Loucy (cell line): ENCODE measurements at regions not wholly inside any gene's neighbourhood (a gene's known extent, or its start where the extent isn't known, plus 50 kb on each side); places are given as distances from the start of the nearest gene placed in this dataset.

Source experiments
- CTCF ChIP-seq: fragments of 200-600 bp; sonication (generic); conservative IDR thresholded peaks from 2 replicates; pipeline ENCODE4 v1.5.1; 2014; ENCODE audit warnings: mild to moderate bottlenecking, antibody characterized with exemption, low read length
- EZH2phosphoT487 ChIP-seq: fragments of 200-600 bp; IDR thresholded peaks from 2 replicates; pipeline ENCODE4 v1.6.1; 2018; ENCODE audit warnings: antibody characterized with exemption, mild to moderate bottlenecking, moderate library complexity, borderline replicate concordance

DNA sequence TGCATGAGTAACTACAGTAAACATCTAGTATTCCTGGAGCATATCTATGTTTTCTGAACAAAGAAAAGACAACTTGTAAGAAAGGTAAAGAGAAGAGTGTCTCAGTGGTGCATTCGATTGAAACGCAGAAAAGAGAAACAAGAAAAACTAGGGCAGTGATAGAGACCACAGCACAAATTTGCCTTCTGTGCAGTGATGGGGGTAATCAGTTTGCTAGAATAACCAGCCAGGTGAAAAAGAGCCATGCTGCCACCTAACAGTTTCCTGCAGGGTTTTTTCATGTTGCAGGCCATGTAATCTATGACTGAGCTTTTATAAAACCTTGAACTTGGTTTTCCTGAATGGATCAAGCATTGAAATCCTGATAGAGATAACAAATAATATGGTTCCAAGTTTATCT, 198.4 kb upstream of the MEF2C start:
- TF ChIP-seq CTCF (no peak; the same call in 1 of the 2 replicates), EZH2phosphoT487 (no peak)
